HG03064 (cell line): ENCODE measurements at regions not wholly inside any gene's neighbourhood (a gene's known extent, or its start where the extent isn't known, plus 50 kb on each side); places are given as distances from the start of the nearest gene placed in this dataset.

Experiments
- ATAC-seq: cut with Tn5 transposase; IDR thresholded peaks from one replicate; pipeline ENCODE4 v1.9.1; 2021; ENCODE audit warnings: low read depth; ENCODE audit not compliant: unreplicated experiment

DNA sequence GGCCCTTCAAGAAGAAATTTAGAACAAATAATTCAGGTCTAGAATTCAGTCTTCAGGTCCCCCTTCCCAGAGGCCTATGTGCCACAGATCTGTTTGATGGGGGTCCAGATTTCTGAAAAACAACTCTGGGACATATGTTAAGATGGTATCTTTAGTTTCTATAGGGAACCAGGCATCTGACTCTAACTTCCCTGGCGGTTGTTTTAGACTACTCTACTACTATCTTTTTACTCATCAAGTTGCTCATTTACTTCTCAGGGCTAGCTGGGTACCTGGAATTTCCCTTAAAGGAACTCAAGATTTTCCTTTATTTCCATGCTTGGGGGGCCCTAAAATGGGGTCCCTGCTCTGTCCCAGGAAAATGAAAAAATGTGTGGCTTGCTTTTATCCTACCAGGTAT lies 114.7 kb upstream of the RAB6C start:
- no peak for ATAC-seq

DNA sequence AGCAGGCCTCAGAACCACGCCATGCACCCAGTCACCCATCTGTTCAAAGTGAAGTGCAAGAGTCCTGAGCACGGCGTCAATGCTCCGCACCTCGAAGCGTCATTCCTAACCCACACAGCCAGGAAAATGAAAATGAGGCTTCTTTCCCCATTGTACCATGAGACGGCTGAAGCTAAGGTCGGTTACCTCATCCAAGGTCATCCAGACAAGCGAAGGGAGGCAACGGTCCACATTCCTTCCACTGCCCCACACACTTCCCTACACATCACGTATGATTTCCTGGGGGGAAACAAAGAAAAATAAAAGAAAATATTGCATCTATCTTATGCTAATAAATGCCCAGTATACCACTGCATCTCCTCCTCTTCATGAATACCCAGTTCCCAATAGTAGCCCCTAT lies 113.5 kb upstream of the RAB6C start:
- no peak for ATAC-seq

DNA sequence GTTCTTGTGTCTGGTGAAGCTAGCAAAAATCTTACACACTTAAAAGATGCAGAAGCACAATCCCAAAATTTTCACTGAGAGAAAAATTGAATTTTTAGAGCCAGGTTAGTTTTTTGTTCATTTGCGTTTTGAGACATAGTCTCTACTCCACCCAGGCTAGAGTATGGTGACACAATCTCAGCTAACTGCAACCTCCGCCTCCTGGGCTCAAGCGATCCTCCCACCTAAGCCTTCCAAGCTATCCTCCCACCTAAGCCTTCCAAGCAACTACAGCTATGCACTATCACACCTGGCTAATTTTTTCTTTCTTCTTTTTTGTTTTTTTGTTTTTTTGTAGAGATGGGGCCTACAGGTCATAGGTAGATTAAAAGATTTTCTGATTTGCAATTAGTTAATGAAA lies 113.1 kb upstream of the RAB6C start:
- ATAC-seq, result no peak

- no peak for ATAC-seq
These were observed 111.3 kb upstream of the RAB6C start for GRCh38 chr2:129868151-129868550.

DNA sequence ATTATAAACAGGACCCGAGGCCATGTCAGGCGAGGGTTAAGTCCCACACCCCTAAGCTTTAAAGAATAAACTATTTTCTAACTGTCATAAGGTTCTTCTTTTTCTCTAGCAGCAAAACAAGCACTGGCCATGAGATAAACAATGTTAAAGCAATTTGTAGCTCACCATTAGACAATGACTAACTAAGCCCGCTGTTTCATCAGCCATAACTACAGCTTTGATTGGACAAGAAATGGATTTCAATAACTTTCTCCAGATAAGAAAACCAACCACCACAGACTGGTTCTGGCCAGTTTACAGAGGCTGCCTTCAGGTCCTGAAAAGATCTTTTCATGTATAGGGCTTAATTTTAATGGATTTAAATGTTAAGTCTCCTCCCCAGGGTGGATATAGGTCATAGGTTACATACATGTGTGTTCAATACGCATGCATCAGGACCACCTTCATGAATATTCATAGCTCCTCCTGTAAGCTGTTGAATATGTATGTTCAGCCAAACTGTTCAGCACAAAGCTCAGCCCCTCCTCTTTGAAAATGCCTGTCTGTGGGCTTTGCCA lies 108.7 kb upstream of the RAB6C start:
- no peak for ATAC-seq

GRCh38 chr2:129872446-129872845 lies 107.0 kb upstream of the RAB6C start:
- ATAC-seq, result no peak

DNA sequence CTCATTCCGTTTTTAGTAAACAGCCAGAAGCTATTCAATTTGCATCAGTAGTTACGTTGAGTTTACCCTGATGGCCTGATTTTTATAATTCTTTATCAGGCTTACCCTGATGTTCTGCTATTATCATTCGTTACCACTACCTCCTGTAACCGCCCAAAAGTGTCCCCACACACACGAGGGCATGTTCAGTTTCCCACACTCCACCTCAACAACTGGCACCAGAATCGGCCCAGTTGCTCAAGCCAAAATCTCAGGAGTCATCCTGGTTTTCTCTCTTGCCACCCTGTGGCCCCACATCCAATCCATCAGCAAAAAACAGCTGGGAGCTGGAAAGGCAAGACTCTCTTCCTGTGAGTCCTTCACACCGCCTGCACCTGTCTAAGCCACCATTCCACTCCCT lies 102.9 kb upstream of the RAB6C start:
- ATAC-seq, result no peak

GRCh38 chr2:129877289-129877741 lies 102.2 kb upstream of the RAB6C start:
- peak; percentile 80 for ATAC-seq

DNA sequence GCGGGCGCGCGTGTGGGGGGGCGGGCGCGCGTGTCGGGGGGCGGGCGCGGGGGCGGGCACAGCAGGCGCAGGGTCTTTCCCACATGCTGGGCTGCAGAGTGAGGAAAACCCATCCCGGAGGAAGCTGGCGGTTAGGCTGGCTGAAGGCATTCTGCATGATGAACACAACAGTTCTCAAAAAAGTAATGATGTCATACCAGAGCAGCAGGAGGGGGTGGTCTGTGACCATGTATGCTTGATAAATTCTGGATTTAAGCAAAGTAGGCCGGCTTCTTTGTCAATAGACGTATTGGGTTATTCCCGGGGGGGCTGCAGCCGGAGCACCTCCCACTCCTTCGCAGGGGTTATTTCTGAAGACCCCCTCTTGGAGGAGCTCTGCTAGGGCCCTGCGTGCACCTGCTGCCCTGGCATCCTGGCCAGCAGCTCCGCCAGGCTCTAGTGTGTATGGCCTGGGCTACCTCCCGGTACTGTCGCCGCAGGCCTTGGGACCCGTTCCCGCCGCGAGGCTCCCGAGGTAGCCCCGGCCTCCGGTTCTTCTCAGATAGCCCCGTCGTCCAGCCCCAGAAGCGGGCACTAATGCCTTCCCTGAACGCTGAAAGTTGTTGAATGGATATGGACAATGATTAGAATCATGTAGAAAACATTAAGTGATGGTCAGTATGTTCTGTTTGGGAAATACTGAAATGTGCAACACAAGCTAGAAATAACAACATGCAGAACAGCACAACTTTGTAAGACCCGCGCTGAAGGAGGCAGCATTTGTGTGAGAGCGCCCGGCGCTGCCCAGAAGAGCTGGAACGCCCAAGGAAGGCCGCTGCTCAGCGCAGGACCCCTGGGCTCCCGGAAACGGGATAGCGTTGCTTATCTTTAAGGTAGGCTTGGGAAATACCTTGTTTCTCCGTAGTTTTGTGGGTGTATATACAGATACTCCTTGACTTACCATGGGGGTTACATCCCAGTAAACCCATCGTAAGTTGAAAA lies 101.4 kb upstream of the RAB6C start:
- ATAC-seq, result no peak

DNA sequence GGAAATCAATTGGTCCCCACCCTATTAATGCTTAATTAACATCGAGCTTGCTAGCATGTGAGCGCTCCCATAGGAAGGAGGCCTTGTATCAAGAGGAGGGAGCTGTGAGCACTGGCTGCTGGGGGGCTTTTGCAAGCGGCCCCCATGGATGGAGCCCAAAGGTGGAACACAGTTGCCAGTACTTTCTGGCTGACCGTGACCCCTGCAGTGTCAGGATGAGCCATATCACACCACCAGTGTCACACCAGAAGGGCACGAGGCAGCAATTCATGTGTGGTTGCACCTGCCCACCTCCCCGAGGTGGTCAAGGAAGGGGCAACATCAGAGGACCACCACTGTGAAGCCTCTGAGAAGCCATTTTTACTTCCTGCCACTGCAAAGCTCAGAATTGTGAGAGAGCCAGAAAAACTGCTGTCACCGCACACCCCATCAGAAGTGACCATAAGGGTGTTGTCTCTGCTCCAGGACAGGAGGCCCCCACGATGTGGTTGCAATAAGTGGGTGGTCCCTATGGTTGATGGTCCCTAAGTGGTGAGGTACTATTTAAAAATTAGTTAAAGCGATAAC lies 99.8 kb upstream of the RAB6C start:
- ATAC-seq, result no peak

GRCh38 chr2:129880309-129880708 lies 99.2 kb upstream of the RAB6C start:
- ATAC-seq, result no peak

DNA sequence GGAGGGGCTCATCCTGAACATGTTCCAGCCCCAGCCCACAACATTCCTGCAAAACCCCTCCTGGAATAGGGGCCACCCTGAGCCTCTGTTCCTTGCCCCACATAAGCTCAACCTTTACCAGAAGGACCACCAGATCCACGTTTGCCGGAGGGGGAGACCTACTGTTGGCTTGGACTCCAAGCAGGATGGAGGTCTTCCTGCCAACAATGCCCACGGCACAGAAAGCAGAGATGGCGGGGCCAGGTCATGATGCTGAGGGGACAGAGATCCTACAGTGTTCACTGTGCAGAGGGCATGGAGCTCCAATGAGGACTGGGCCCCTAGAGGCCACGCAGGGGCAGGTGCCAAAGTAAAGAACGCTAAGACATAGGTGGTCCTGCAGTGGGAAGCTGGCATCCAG lies 98.5 kb upstream of the RAB6C start:
- ATAC-seq, result no peak

GRCh38 chr2:129881786-129882396 lies 97.6 kb upstream of the RAB6C start:
- no peak for ATAC-seq

DNA sequence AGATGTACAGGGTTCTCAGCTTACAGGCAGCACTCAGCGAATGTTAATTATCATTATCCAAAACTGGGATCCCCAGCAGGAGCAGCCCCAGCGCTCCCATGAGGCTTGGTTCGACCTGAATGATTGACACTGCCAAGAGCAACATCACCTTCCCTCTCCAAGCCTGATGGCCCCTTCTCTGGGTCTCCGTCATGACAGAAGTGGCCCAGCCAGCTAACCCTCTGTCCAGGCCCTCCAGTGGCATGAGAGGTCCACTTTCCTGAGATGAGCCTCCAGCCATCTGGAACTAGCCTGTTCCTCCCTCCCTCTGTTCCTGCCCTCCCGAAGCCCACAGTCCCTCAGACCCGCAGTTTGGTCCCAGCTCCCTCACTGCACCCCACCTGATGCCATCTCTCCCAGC lies 97.0 kb upstream of the RAB6C start:
- ATAC-seq, result no peak

DNA sequence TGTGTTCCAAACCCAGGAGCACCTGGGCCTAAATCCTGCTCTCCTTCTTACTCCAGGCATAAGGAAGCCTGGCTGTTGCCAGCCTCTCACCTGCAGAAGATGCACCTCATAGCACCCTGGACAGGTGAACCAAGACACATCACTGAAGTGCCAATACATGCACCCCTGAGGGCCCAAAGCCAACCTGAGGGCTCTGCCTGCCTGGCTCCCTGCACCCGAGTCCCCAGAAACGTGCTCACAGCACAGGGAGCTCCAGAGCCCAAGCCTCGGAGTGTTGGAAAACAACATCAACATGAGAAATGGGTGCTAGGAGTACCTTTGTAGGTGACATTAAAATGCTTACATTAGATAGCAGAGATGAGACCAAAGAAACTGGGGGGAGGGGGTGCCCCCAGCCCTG lies 96.3 kb upstream of the RAB6C start:
- no peak for ATAC-seq

- no peak for ATAC-seq
These were observed 95.2 kb upstream of the RAB6C start for GRCh38 chr2:129884221-129884786.

DNA sequence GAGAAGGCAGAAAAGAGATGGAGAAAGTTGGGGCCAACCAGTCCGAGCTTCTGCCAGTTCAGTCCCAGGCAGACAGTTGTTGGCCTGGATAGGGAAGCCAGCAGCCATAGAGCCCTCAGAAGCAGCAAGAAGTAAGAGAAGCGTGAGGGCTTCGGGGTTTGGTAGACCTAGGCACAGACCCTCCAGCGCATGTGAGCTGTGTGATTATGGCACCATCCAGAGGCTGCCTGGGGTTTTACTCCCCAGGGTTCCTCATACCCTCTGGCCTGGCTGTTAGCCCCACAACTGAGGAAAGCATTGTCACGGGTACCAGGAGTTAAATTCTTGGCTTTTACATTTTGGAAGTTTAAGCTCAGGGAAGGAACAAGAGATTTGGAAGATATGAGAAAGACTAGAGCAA lies 93.7 kb upstream of the RAB6C start:
- no peak for ATAC-seq

- ATAC-seq, result no peak
These were observed 91.7 kb upstream of the RAB6C start for GRCh38 chr2:129887688-129888266.

DNA sequence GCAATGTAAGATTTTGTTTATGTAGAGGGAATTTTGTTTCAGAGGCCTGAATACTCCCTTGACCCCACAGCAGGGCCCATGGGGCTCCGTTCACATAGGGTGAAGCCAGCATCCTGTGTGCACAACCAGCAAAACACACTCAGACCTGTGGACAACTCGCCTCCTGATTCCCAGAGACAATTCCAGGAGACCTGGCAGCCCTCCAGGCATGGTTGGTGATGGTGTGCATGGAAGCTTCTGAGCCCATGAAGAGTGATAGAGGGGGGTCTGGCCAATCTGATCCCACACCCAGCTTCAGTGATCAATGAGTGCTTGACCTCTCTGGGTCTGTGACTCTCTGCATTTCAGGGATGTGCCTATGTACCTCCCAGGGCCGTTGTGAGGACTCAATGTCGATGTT lies 91.0 kb upstream of the RAB6C start:
- ATAC-seq, result no peak

DNA sequence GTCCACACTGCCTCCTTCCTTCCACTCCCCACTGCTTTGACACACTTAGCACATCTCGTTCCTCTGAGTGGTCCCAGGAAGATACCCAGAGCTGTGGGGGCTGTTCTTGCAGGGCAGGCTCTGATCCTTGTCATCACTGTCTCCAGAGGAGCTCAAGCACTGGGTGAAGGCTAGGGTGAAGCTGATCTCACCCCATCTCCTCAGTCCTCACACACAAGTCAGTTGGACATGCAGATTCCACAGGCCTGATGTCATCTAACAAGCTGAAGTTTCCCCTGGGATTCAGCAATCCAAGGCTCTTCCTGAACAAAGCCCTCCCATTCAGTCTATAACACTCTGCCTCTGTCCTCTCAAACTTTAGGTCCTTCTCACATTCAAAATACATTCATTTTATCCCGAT lies 90.6 kb upstream of the RAB6C start:
- no peak for ATAC-seq
